CD4-positive, CD25-positive, alpha-beta regulatory T cell (primary cell): ENCODE measurements at regions not wholly inside any gene's neighbourhood (a gene's known extent, or its start where the extent isn't known, plus 50 kb on each side); places are given as distances from the start of the nearest gene placed in this dataset.

Source experiments
- ATAC-seq, 2 donors: fragments of 150-1000 bp; cut with Tn5 transposase; one replicate each; pipeline ENCODE4 v1.10.0; 2021; ENCODE audit warnings: low read depth in 2 of 2, moderate number of reproducible peaks in 2 of 2, moderate library complexity in 1 of 2
- DNase-seq, 3 donors: peaks; one replicate each; pipeline versions ENCODE4 v3.0.0 to v3.0.0-alpha.2; 2012 to 2022; ENCODE audit warnings: mixed read lengths in 1 of 3
- H3K27ac ChIP-seq: one replicate; pipeline ENCODE4 v1.7.0; 2013; ENCODE audit warnings: mild to moderate bottlenecking, low read length; ENCODE audit not compliant: insufficient read depth, poor library complexity, severe bottlenecking
- H3K27me3 ChIP-seq: one replicate; pipeline ENCODE4 v1.7.0; 2013; ENCODE audit warnings: low read length; ENCODE audit not compliant: control insufficient read depth, insufficient read depth
- H3K36me3 ChIP-seq: one replicate; pipeline ENCODE4 v1.7.0; 2013; ENCODE audit warnings: mild to moderate bottlenecking, low read length, moderate library complexity; ENCODE audit not compliant: control insufficient read depth, insufficient read depth
- H3K4me1 ChIP-seq: 2 replicates; pipeline ENCODE4 v1.7.0; 2013; ENCODE audit warnings: mild to moderate bottlenecking, low read length; ENCODE audit not compliant: insufficient read depth, control insufficient read depth, poor library complexity, severe bottlenecking
- H3K4me3 ChIP-seq: one replicate; pipeline ENCODE4 v1.7.0; 2013; ENCODE audit warnings: low read depth, mild to moderate bottlenecking, low read length, moderate library complexity
- H3K9me3 ChIP-seq, 2 experiments: 1 replicate in 1 of 2; 2 replicates in 1 of 2; pipeline ENCODE4 v1.7.0; 2013; ENCODE audit warnings: low read length in 2 of 2, mild to moderate bottlenecking in 1 of 2, moderate library complexity in 1 of 2; ENCODE audit not compliant: control insufficient read depth in 2 of 2
- H3K27ac Mint-ChIP-seq, 3 donors: one replicate each; pipeline ENCODE4 v1.8.0; 2020 to 2022; ENCODE audit warnings: mild to moderate bottlenecking in 3 of 3, mixed read lengths in 3 of 3, moderate library complexity in 2 of 3
- H3K27me3 Mint-ChIP-seq: one replicate; pipeline ENCODE4 v1.8.0; 2022; ENCODE audit warnings: mild to moderate bottlenecking, mixed read lengths
- H3K36me3 Mint-ChIP-seq: one replicate; pipeline ENCODE4 v1.8.0; 2020; ENCODE audit warnings: mixed read lengths
- H3K4me1 Mint-ChIP-seq, 4 donors: one replicate each; pipeline ENCODE4 v1.8.0; 2020 to 2022; ENCODE audit warnings: mixed read lengths in 4 of 4, mild to moderate bottlenecking in 1 of 4
- H3K4me3 Mint-ChIP-seq, 4 donors: one replicate each; pipeline ENCODE4 v1.8.0; 2020 to 2022; ENCODE audit warnings: mild to moderate bottlenecking in 4 of 4, mixed read lengths in 4 of 4, moderate library complexity in 3 of 4
- H3K9me3 Mint-ChIP-seq, 7 donors: one replicate each; pipeline ENCODE4 v1.8.0; 2020 to 2022; ENCODE audit warnings: mixed read lengths in 7 of 7, mild to moderate bottlenecking in 3 of 7, moderate library complexity in 2 of 7

GRCh38 chr14:61218157-61218556 is 63.0 kb downstream of the TMEM30B start:
- DNase-seq (no peak), ATAC-seq (no peak)
- no peaks in the 10 kb centered on the region for H3K4me1 ChIP-seq
- peaks cover 24% of the 10 kb centered on the region for H3K27me3 ChIP-seq
- Mint-ChIP-seq H3K27me3 (peaks cover 26% of the 10 kb centered on the region), H3K27ac (no peak overlapping the region), H3K4me3 (no peak overlapping the region), H3K4me1 (no peaks in the 10 kb centered on the region), H3K36me3 (no peaks in the 10 kb centered on the region), H3K9me3 (peaks cover 0 to 10% (median 0%) of the 10 kb centered on the region in 7 donors)
- no peak overlapping the region for H3K27ac ChIP-seq
- no peaks in the 10 kb centered on the region for H3K36me3 ChIP-seq
- H3K4me3 ChIP-seq = no peak overlapping the region
- H3K9me3 ChIP-seq = no peaks in the 10 kb centered on the region

- H3K4me3 Mint-ChIP-seq = no peak overlapping the region
- no peaks in the 10 kb centered on the region for H3K4me1 ChIP-seq
- H3K9me3 ChIP-seq = no peaks in the 10 kb centered on the region
- no peak overlapping the region for H3K4me3 ChIP-seq
- peaks cover 22% of the 10 kb centered on the region for H3K27me3 Mint-ChIP-seq
- peaks cover 0 to 10% (median 0%) of the 10 kb centered on the region in 7 donors for H3K9me3 Mint-ChIP-seq
- ATAC-seq (no peak), DNase-seq (no peak)
- peaks cover 20% of the 10 kb centered on the region for H3K27me3 ChIP-seq
- no peaks in the 10 kb centered on the region for H3K4me1 Mint-ChIP-seq
- H3K36me3 Mint-ChIP-seq = no peaks in the 10 kb centered on the region
- no peaks in the 10 kb centered on the region for H3K36me3 ChIP-seq
- no peak overlapping the region for H3K27ac Mint-ChIP-seq
- no peak overlapping the region for H3K27ac ChIP-seq
These were observed 63.6 kb downstream of the TMEM30B start for GRCh38 chr14:61217516-61217915.

GRCh38 chr14:61215222-61216020 is 65.7 kb downstream of the TMEM30B start:
- H3K27ac ChIP-seq = no peak overlapping the region
- Mint-ChIP-seq H3K36me3 (no peaks in the 10 kb centered on the region), H3K27ac (no peak overlapping the region), H3K27me3 (peaks cover 17% of the 10 kb centered on the region), H3K4me3 (no peak overlapping the region), H3K9me3 (peaks cover 0 to 10% (median 0%) of the 10 kb centered on the region in 7 donors), H3K4me1 (no peaks in the 10 kb centered on the region)
- no peaks in the 10 kb centered on the region for H3K4me1 ChIP-seq
- no peaks in the 10 kb centered on the region for H3K9me3 ChIP-seq
- DNase-seq (no peak), ATAC-seq (no peak)
- no peaks in the 10 kb centered on the region for H3K36me3 ChIP-seq
- peaks cover 20% of the 10 kb centered on the region for H3K27me3 ChIP-seq
- no peak overlapping the region for H3K4me3 ChIP-seq

- no peaks in the 10 kb centered on the region for H3K36me3 Mint-ChIP-seq
- H3K27me3 Mint-ChIP-seq = peaks cover 8% of the 10 kb centered on the region
- H3K27ac Mint-ChIP-seq = no peak overlapping the region
- Histone ChIP-seq H3K9me3 (no peaks in the 10 kb centered on the region), H3K36me3 (no peaks in the 10 kb centered on the region), H3K4me1 (no peaks in the 10 kb centered on the region), H3K4me3 (no peak overlapping the region), H3K27ac (no peak overlapping the region), H3K27me3 (peaks cover 14% of the 10 kb centered on the region)
- DNase-seq (no peak), ATAC-seq (no peak)
- H3K4me3 Mint-ChIP-seq = no peak overlapping the region
- no peaks in the 10 kb centered on the region for H3K4me1 Mint-ChIP-seq
- H3K9me3 Mint-ChIP-seq = peaks cover 0 to 10% (median 0%) of the 10 kb centered on the region in 7 donors
These were observed 67.2 kb downstream of the TMEM30B start for GRCh38 chr14:61213920-61214319.

- Mint-ChIP-seq H3K36me3 (no peaks in the 10 kb centered on the region), H3K4me3 (no peak overlapping the region), H3K4me1 (no peaks in the 10 kb centered on the region), H3K27ac (no peak overlapping the region), H3K27me3 (peaks cover 5% of the 10 kb centered on the region), H3K9me3 (peaks cover 0 to 10% (median 0%) of the 10 kb centered on the region in 7 donors)
- ATAC-seq = no peak
- Histone ChIP-seq H3K27me3 (peaks cover 16% of the 10 kb centered on the region), H3K9me3 (no peaks in the 10 kb centered on the region), H3K4me1 (no peaks in the 10 kb centered on the region), H3K36me3 (no peaks in the 10 kb centered on the region), H3K27ac (no peak overlapping the region), H3K4me3 (no peak overlapping the region)
- no peak for DNase-seq
These were observed 67.9 kb downstream of the TMEM30B start for GRCh38 chr14:61213191-61213621.

- Mint-ChIP-seq H3K27me3 (peaks cover 5% of the 10 kb centered on the region), H3K9me3 (peaks cover 0 to 8% (median 0%) of the 10 kb centered on the region in 7 donors), H3K4me3 (no peak overlapping the region), H3K4me1 (no peaks in the 10 kb centered on the region), H3K36me3 (no peaks in the 10 kb centered on the region), H3K27ac (no peak overlapping the region)
- DNase-seq = no peak
- Histone ChIP-seq H3K36me3 (no peaks in the 10 kb centered on the region), H3K4me3 (no peak overlapping the region), H3K27ac (no peak overlapping the region), H3K4me1 (no peaks in the 10 kb centered on the region), H3K27me3 (peaks cover 14% of the 10 kb centered on the region), H3K9me3 (no peaks in the 10 kb centered on the region)
- no peak for ATAC-seq
These were observed 68.6 kb downstream of the TMEM30B start for GRCh38 chr14:61212546-61212945.

- no peak for ATAC-seq
- Histone ChIP-seq H3K4me1 (no peaks in the 10 kb centered on the region), H3K27ac (no peak overlapping the region), H3K27me3 (peaks cover 14% of the 10 kb centered on the region), H3K9me3 (no peaks in the 10 kb centered on the region), H3K4me3 (no peak overlapping the region), H3K36me3 (no peaks in the 10 kb centered on the region)
- Mint-ChIP-seq H3K27me3 (peaks cover 5% of the 10 kb centered on the region), H3K4me1 (no peaks in the 10 kb centered on the region), H3K27ac (no peak overlapping the region), H3K4me3 (no peak overlapping the region), H3K36me3 (no peaks in the 10 kb centered on the region), H3K9me3 (peaks cover 0 to 8% (median 0%) of the 10 kb centered on the region in 7 donors)
- no peak for DNase-seq
These were observed 69.5 kb downstream of the TMEM30B start for GRCh38 chr14:61211476-61212255.
